ENCODE measurements at regions not wholly inside any gene's neighbourhood (a gene's known extent, or its start where the extent isn't known, plus 50 kb on each side); places are given as distances from the start of the nearest gene placed in this dataset.

- no peak for TF ChIP-seq CTCF (IDR thresholded peaks at IDR 0.05)
- H3K36me3 ChIP-seq: no peaks in the 10 kb centered on the region
- intact Hi-C loops (cut with DNase I): no loop called here
- no peak overlapping the region for H3K27ac ChIP-seq
- no peaks in the 10 kb centered on the region for H3K9me3 ChIP-seq
- H3K4me3 ChIP-seq: no peak overlapping the region
- no peak for DNase-seq
- no peaks in the 10 kb centered on the region for H3K4me1 ChIP-seq
- H3K9ac ChIP-seq (ENCODE audit: low read depth in 2 of 2, low read length in 2 of 2): no peak overlapping the region
- no peaks in the 10 kb centered on the region for H3K27me3 ChIP-seq
Measured at GRCh38 chr11:90798769-90799168, 575.9 kb upstream of the CHORDC1 start.

GRCh38 chr11:90795746-90796145 lies 572.9 kb upstream of the CHORDC1 start:
- no peak overlapping the region for H3K27ac ChIP-seq
- H3K9me3 ChIP-seq: no peaks in the 10 kb centered on the region
- H3K4me3 ChIP-seq: no peak overlapping the region
- no peak overlapping the region for H3K9ac ChIP-seq (ENCODE audit: low read depth in 2 of 2, low read length in 2 of 2)
- no peaks in the 10 kb centered on the region for H3K36me3 ChIP-seq
- H3K27me3 ChIP-seq: no peaks in the 10 kb centered on the region
- intact Hi-C loops (cut with DNase I): no loop called here
- no peak for TF ChIP-seq CTCF (IDR thresholded peaks at IDR 0.05)
- DNase-seq: no peak
- no peaks in the 10 kb centered on the region for H3K4me1 ChIP-seq

- no peaks in the 10 kb centered on the region for H3K36me3 ChIP-seq
- intact Hi-C loops (cut with DNase I): no loop called here
Measured at GRCh38 chr11:90788961-90789360, 566.1 kb upstream of the CHORDC1 start.

GRCh38 chr11:90784241-90784814 lies 561.5 kb upstream of the CHORDC1 start:
- no peak overlapping the region for H3K9ac ChIP-seq (ENCODE audit: low read depth in 2 of 2, low read length in 2 of 2)
- DNase-seq: no peak
- no peaks in the 10 kb centered on the region for H3K27me3 ChIP-seq
- no peak overlapping the region for H3K4me3 ChIP-seq
- no peak for TF ChIP-seq CTCF (IDR thresholded peaks at IDR 0.05)
- H3K4me1 ChIP-seq: no peaks in the 10 kb centered on the region
- H3K9me3 ChIP-seq: no peaks in the 10 kb centered on the region
- H3K36me3 ChIP-seq: no peaks in the 10 kb centered on the region
- no peak overlapping the region for H3K27ac ChIP-seq
- intact Hi-C loops (cut with DNase I): no loop called here

More at GRCh38 chr11:90788961-90789360, 566.1 kb upstream of the CHORDC1 start:
- H3K27ac ChIP-seq: no peak overlapping the region
- H3K27me3 ChIP-seq: no peaks in the 10 kb centered on the region
- no peak for DNase-seq
- no peaks in the 10 kb centered on the region for H3K9me3 ChIP-seq
- H3K4me3 ChIP-seq: no peak overlapping the region
- no peaks in the 10 kb centered on the region for H3K4me1 ChIP-seq
- no peak for TF ChIP-seq CTCF (IDR thresholded peaks at IDR 0.05)
- no peak overlapping the region for H3K9ac ChIP-seq (ENCODE audit: low read depth in 2 of 2, low read length in 2 of 2)

GRCh38 chr11:90783111-90783510 lies 560.3 kb upstream of the CHORDC1 start:
- Histone ChIP-seq H3K4me3 (no peak overlapping the region), H3K36me3 (no peaks in the 10 kb centered on the region), H3K9ac (ENCODE audit: low read depth in 2 of 2, low read length in 2 of 2) (no peak overlapping the region), H3K9me3 (no peaks in the 10 kb centered on the region), H3K4me1 (no peaks in the 10 kb centered on the region), H3K27ac (no peak overlapping the region), H3K27me3 (no peaks in the 10 kb centered on the region)
- no peak for TF ChIP-seq CTCF (IDR thresholded peaks at IDR 0.05)
- DNase-seq: no peak
- intact Hi-C loops (cut with DNase I): no loop called here
